ENCODE measurements at regions not wholly inside any gene's neighbourhood (a gene's known extent, or its start where the extent isn't known, plus 50 kb on each side); places are given as distances from the start of the nearest gene placed in this dataset.

GRCh38 chr4:63578383-63578782 lies 830.9 kb downstream of the TECRL start:
- no peak overlapping the region for H3K23ac ChIP-seq (ENCODE audit: insufficient read length, low read depth, low read length)
- H3K4me1 ChIP-seq (ENCODE audit: insufficient read depth, low read length), result no peaks in the 10 kb centered on the region; the same call in 1 of the 2 replicates
- H3K36me3 Mint-ChIP-seq (ENCODE audit: insufficient read depth in 1 of 3, low read depth in 3 of 3), result peaks cover 3 to 12% (median 6%) of the 10 kb centered on the region in 3 experiments; a peak in 5 of 7 replicates
- no peak overlapping the region for H4K91ac ChIP-seq (ENCODE audit: insufficient read length, low read depth, low read length)
- H3T11ph ChIP-seq (ENCODE audit: low read length), result no peak overlapping the region
- H3K18ac ChIP-seq (ENCODE audit: insufficient read length, low read depth, low read length), result no peak overlapping the region
- H4K20me1 ChIP-seq (ENCODE audit: control insufficient read depth, insufficient read depth, insufficient read length), result no peaks in the 10 kb centered on the region
- no peak overlapping the region for H4K8ac ChIP-seq (replicated peaks; ENCODE audit: insufficient read length, low read depth, low read length)
- H3K27me3 Mint-ChIP-seq (ENCODE audit: low read depth), result no peaks in the 10 kb centered on the region; the same call in 1 of the 2 replicates
- peak; percentile 40 for TF ChIP-seq CTCF (conservative IDR thresholded peaks at IDR 0.05)
- no peak overlapping the region for H3K27ac Mint-ChIP-seq
- H3K9ac ChIP-seq (ENCODE audit: extremely low read depth, insufficient read length, low read length), result no peak overlapping the region
- no peaks in the 10 kb centered on the region for H3K79me2 ChIP-seq (ENCODE audit: insufficient read depth, low read length)
- no peak overlapping the region for H2BK20ac ChIP-seq (ENCODE audit: low read depth, low read length, poor library complexity, severe bottlenecking)
- H4K5ac ChIP-seq (ENCODE audit: insufficient read length, low read depth, low read length), result no peak overlapping the region
- H3K27ac ChIP-seq (ENCODE audit: insufficient read length, low read depth, low read length), result no peak overlapping the region
- no peaks in the 10 kb centered on the region for H3K27me3 ChIP-seq (ENCODE audit: insufficient read depth, low read length)
- H2BK120ac ChIP-seq (ENCODE audit: low read depth, low read length, poor library complexity, severe bottlenecking), result no peak overlapping the region
- H3K9me3 Mint-ChIP-seq, result peaks cover 6 to 16% of the 10 kb centered on the region in 2 experiments; a peak in 4 of 5 replicates
- no peak overlapping the region for H3K56ac ChIP-seq (ENCODE audit: insufficient read length, low read depth, low read length)
- no peaks in the 10 kb centered on the region for H3K9me3 ChIP-seq (ENCODE audit: control insufficient read depth, low read depth, low read length)
- no peaks in the 10 kb centered on the region for H3K79me1 ChIP-seq (ENCODE audit: insufficient read depth, low read depth, low read length, poor library complexity, severe bottlenecking)
- no peak overlapping the region for H2AFZ ChIP-seq (ENCODE audit: low read length)
- H3K4me2 ChIP-seq (ENCODE audit: insufficient read depth, insufficient read length, low read length), result no peak overlapping the region
- H3K14ac ChIP-seq (ENCODE audit: insufficient read depth, low read length), result no peak overlapping the region
- H3K4me3 Mint-ChIP-seq, result no peak overlapping the region
- DNase-seq, result no peak
- H2BK15ac ChIP-seq (ENCODE audit: low read depth, low read length), result no peak overlapping the region
- H3K23me2 ChIP-seq (ENCODE audit: insufficient read length, low read depth, low read length, poor library complexity, severe bottlenecking), result no peaks in the 10 kb centered on the region
- H2AK5ac ChIP-seq (ENCODE audit: insufficient read length, low read length), result no peak overlapping the region
- H2BK5ac ChIP-seq (ENCODE audit: insufficient read length, low read length), result no peak overlapping the region
- H2BK12ac ChIP-seq (ENCODE audit: insufficient read length, low read depth, low read length), result no peak overlapping the region
- H3K4me1 Mint-ChIP-seq, result peaks cover 0 to 4% of the 10 kb centered on the region in 2 experiments; a peak in 2 of 4 replicates
- no peak overlapping the region for H3K4ac ChIP-seq (ENCODE audit: low read depth, low read length)

Measured in H9 (cell line).